GM12878 (cell line): ENCODE measurements at regions not wholly inside any gene's neighbourhood (a gene's known extent, or its start where the extent isn't known, plus 50 kb on each side); places are given as distances from the start of the nearest gene placed in this dataset.

ENCODE experiments used
- ATAC-seq: fragments of 200-7000 bp; cut with Tn5 transposase; 3 replicates; pipeline ENCODE4 v1.9.1; 2020; ENCODE audit warnings: mild to moderate bottlenecking, moderate library complexity
- BruUV-seq: library from RNA; stranded (reverse); fragments of 400-500 nt; replicated peaks from 2 replicates; lab custom pipeline; 2021; lab: Mats Ljungman, UMichigan
- CTCF ChIA-PET: fragments of 300-600 bp; sonication (Branson Sonifier 250); formaldehyde crosslinking; extraction: SDS; loops from one replicate; lab custom pipeline; 2021; ENCODE audit warnings: inconsistent platforms; lab: Yijun Ruan, JAX
- POLR2A ChIA-PET: fragments of 350-600 bp; formaldehyde crosslinking; extraction: SDS; loops from one replicate; lab custom pipeline; 2021; ENCODE audit warnings: inconsistent platforms; lab: Charles Lee
- RAD21 ChIA-PET: fragments of 300-600 bp; sonication (Branson Sonifier 250); formaldehyde crosslinking; loops from one replicate; lab custom pipeline; 2023; ENCODE audit warnings: antibody characterized with exemption; ENCODE audit not compliant: unreplicated experiment; lab: Charles Lee
- SMC1A ChIA-PET: fragments of 300-600 bp; sonication (Branson Sonifier 250); formaldehyde crosslinking; loops from one replicate; lab custom pipeline; 2023; ENCODE audit not compliant: unreplicated experiment, uncharacterized antibody; lab: Charles Lee
- DNase-seq: peaks from one replicate; pipeline ENCODE4 v3.0.0-alpha.2; 2011; ENCODE audit warnings: low read depth, low spot score
- FAIRE-seq: peaks from 3 replicates; lab custom pipeline; 2011; peaks lifted over from hg19 to GRCh38; lab: Jason Lieb, UNC
- H2AFZ ChIP-seq: 2 replicates; pipeline ENCODE4 v1.6.0; 2011; ENCODE audit warnings: low read depth, low read length, control low read depth; ENCODE audit not compliant: control insufficient read depth
- H3K27ac ChIP-seq: 2 replicates; pipeline ENCODE4 v1.5.1; 2011; ENCODE audit warnings: control low read depth; ENCODE audit not compliant: control insufficient read depth, insufficient read depth
- H3K27me3 ChIP-seq, 2 experiments: replicated peaks in 1 of 2; 2 replicates each; pipeline versions ENCODE4 v1.6.0 to v1.6.1; 2011; ENCODE audit warnings: low read length in 1 of 2; ENCODE audit not compliant: control insufficient read depth in 2 of 2, insufficient read depth in 2 of 2
- H3K36me3 ChIP-seq, 2 experiments: 2 replicates each; pipeline ENCODE4 v1.5.1; 2011; ENCODE audit warnings: low read length in 1 of 2; ENCODE audit not compliant: control insufficient read depth in 2 of 2, insufficient read depth in 2 of 2
- H3K4me1 ChIP-seq: 2 replicates; pipeline ENCODE4 v1.6.1; 2011; ENCODE audit warnings: mild to moderate bottlenecking, low read length, moderate library complexity, mixed read lengths; ENCODE audit not compliant: control insufficient read depth, insufficient read depth
- H3K4me2 ChIP-seq: 2 replicates; pipeline ENCODE4 v1.6.0; 2011; ENCODE audit warnings: control low read depth; ENCODE audit not compliant: control insufficient read depth, insufficient read depth
- H3K4me3 ChIP-seq: fragments of 200-600 bp; sonication (generic); 2 replicates; pipeline ENCODE4 v1.5.1; 2016
- H3K79me2 ChIP-seq: 2 replicates; pipeline ENCODE4 v1.6.0; 2011; ENCODE audit warnings: low read length; ENCODE audit not compliant: control insufficient read depth, insufficient read depth
- H3K9ac ChIP-seq: 2 replicates; pipeline ENCODE4 v1.8.0; 2011; ENCODE audit warnings: low read length, control low read depth, mixed read lengths; ENCODE audit not compliant: control insufficient read depth, insufficient read depth
- H3K9me3 ChIP-seq: replicated peaks from 3 replicates; pipeline ENCODE4 v1.5.1; 2011; ENCODE audit warnings: mild to moderate bottlenecking, low read length; ENCODE audit not compliant: control insufficient read depth, insufficient read depth
- H4K20me1 ChIP-seq: 2 replicates; pipeline ENCODE4 v1.6.0; 2011; ENCODE audit not compliant: control insufficient read depth, insufficient read depth
- HCFC1 ChIP-seq: fragments of 150-350 bp; IDR thresholded peaks from 2 replicates; pipeline ENCODE4 v1.6.1; 2014; ENCODE audit warnings: low read length
- HDAC6 ChIP-seq: fragments of 200-600 bp; sonication (generic); IDR thresholded peaks from one replicate; pipeline ENCODE4 v1.8.0; 2017; ENCODE audit warnings: antibody characterized with exemption; ENCODE audit not compliant: unreplicated experiment
- NFXL1 ChIP-seq: fragments of 450-650 bp; IDR thresholded peaks from 2 replicates; pipeline ENCODE4 v1.6.1; 2017; ENCODE audit warnings: antibody characterized with exemption, mild to moderate bottlenecking, borderline replicate concordance
- NKRF ChIP-seq: fragments of 450-650 bp; conservative IDR thresholded peaks from 2 replicates; pipeline ENCODE4 v1.6.1; 2017; ENCODE audit warnings: mild to moderate bottlenecking, moderate library complexity
- POLR2A ChIP-seq: IDR thresholded peaks from 2 replicates; pipeline ENCODE4 v1.6.1; 2011; ENCODE audit warnings: low read depth, mild to moderate bottlenecking, low read length
- SMAD1 ChIP-seq: fragments of 450-650 bp; IDR thresholded peaks from 2 replicates; pipeline ENCODE4 v1.6.1; 2018; ENCODE audit warnings: mild to moderate bottlenecking, low read depth; ENCODE audit not compliant: partially characterized antibody
- SP1 ChIP-seq: IDR thresholded peaks from one replicate; pipeline ENCODE4 v1.6.1; 2011; ENCODE audit warnings: low read depth, low read length
- SUPT20H ChIP-seq: IDR thresholded peaks from 2 replicates; pipeline ENCODE4 v1.6.1; 2011; ENCODE audit warnings: low read depth, mild to moderate bottlenecking, low read length, moderate library complexity, borderline replicate concordance; ENCODE audit not compliant: control insufficient read depth
- ZNF622 ChIP-seq: fragments of 450-650 bp; IDR thresholded peaks from 2 replicates; pipeline ENCODE4 v1.6.1; 2017; ENCODE audit warnings: mild to moderate bottlenecking, inconsistent platforms
- WGBS: methylation state at CpG from one replicate; pipeline ENCODE4 v1.1.6; 2016; ENCODE audit warnings: low lambda C conversion rate; ENCODE audit not compliant: insufficient replicate concordance, insufficient coverage; ENCODE audit errors: missing lambda C conversion rate; 5-methylcytosine and 5-hydroxymethylcytosine counted together
- in situ Hi-C: fragments of 300-500 bp; cut with MboI; formaldehyde crosslinking; loops from 9 replicates; pipeline ENCODE4 v1.14.3; 2018; ENCODE audit warnings: mixed read lengths
- intact Hi-C: fragments of 100-400 bp; cut with micrococcal nuclease; formaldehyde crosslinking; loops from one replicate; pipeline ENCODE4 v1.14.2; 2022; ENCODE audit not compliant: unreplicated experiment

- POLR2A ChIA-PET: no interaction called here
- SMC1A ChIA-PET: no interaction called here
- no peak overlapping the region for H3K9ac ChIP-seq
- no peaks in the 10 kb centered on the region for H3K9me3 ChIP-seq
- DNase-seq (no peak), FAIRE-seq (no peak), ATAC-seq (no peak)
- RAD21 ChIA-PET: no interaction called here
- intact Hi-C loops: no loop called here
- no TSS peak for BruUV-seq
- WGBS: 0% methylated on average over 2 of the region's 2 CpGs
- H3K79me2 ChIP-seq: no peaks in the 10 kb centered on the region
- CTCF ChIA-PET: no interaction called here
- H3K4me3 ChIP-seq: no peak overlapping the region
- H3K4me2 ChIP-seq: no peak overlapping the region
- H3K36me3 ChIP-seq: no peaks in the 10 kb centered on the region
- no peaks in the 10 kb centered on the region for H3K27me3 ChIP-seq
- no peak overlapping the region for H3K27ac ChIP-seq
- in situ Hi-C loops: no loop called here
- H4K20me1 ChIP-seq: no peaks in the 10 kb centered on the region
- no peak overlapping the region for H2AFZ ChIP-seq
- no peaks in the 10 kb centered on the region for H3K4me1 ChIP-seq
- TF ChIP-seq NKRF (no peak), ZNF622 (no peak), NFXL1 (no peak), HCFC1 (no peak), SUPT20H (no peak), SP1 (no peak), POLR2A (no peak), SMAD1 (no peak), HDAC6 (no peak)
Measured at GRCh38 chr9:78618735-78619134, 321.8 kb downstream of the PSAT1 start.
